ENCODE measurements at regions not wholly inside any gene's neighbourhood (a gene's known extent, or its start where the extent isn't known, plus 50 kb on each side); places are given as distances from the start of the nearest gene placed in this dataset.

DNA sequence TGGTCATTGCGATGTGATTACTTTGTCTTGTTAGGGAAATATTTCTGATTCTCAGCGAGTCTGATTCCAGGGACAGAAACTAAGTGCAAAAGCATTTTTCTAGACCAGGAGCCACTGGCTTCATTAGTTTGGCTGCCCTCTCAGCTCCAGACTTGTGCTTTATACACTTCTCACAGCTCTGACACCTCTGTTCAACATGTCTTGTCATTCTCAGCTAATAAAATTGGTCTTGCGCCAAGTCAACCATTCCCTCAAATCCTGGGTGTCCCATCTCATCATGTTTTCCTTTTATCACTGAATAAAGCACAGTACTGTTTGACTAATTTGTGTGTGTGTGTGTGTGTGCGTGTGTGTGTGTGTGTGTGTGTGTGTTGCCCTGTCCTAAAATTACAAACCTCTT lies 215.5 kb upstream of the EPHA4 start:
- TF ChIP-seq, protein P1, sequence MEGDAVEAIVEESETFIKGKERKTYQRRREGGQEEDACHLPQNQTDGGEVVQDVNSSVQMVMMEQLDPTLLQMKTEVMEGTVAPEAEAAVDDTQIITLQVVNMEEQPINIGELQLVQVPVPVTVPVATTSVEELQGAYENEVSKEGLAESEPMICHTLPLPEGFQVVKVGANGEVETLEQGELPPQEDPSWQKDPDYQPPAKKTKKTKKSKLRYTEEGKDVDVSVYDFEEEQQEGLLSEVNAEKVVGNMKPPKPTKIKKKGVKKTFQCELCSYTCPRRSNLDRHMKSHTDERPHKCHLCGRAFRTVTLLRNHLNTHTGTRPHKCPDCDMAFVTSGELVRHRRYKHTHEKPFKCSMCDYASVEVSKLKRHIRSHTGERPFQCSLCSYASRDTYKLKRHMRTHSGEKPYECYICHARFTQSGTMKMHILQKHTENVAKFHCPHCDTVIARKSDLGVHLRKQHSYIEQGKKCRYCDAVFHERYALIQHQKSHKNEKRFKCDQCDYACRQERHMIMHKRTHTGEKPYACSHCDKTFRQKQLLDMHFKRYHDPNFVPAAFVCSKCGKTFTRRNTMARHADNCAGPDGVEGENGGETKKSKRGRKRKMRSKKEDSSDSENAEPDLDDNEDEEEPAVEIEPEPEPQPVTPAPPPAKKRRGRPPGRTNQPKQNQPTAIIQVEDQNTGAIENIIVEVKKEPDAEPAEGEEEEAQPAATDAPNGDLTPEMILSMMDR (IDR thresholded peaks at IDR 0.05): no peak
- TF ChIP-seq POLR2A (IDR thresholded peaks at IDR 0.05): no peak
